H9 (cell line): ENCODE measurements at regions not wholly inside any gene's neighbourhood (a gene's known extent, or its start where the extent isn't known, plus 50 kb on each side); places are given as distances from the start of the nearest gene placed in this dataset.

ENCODE experiments used
- DNase-seq: peaks from one replicate; pipeline ENCODE4 v3.0.0-alpha.2; 2017
- H2AFZ ChIP-seq: one replicate; pipeline ENCODE4 v1.6.1; 2013; ENCODE audit warnings: mild to moderate bottlenecking, low read length, control low read depth, moderate library complexity
- H2AK5ac ChIP-seq: 2 replicates; pipeline ENCODE4 v1.6.1; 2013; ENCODE audit warnings: low read length, control low read depth, mixed read lengths; ENCODE audit not compliant: insufficient read length
- H2BK120ac ChIP-seq: one replicate; pipeline ENCODE4 v1.6.1; 2013; ENCODE audit warnings: low read depth, mild to moderate bottlenecking, low read length, control low read depth, inconsistent platforms; ENCODE audit not compliant: poor library complexity, severe bottlenecking
- H2BK12ac ChIP-seq: 2 replicates; pipeline ENCODE4 v1.6.1; 2013; ENCODE audit warnings: low read length, control low read depth, mixed read lengths, low read depth; ENCODE audit not compliant: insufficient read length
- H2BK15ac ChIP-seq: 2 replicates; pipeline ENCODE4 v1.6.1; 2013; ENCODE audit warnings: low read depth, low read length, control low read depth
- H2BK20ac ChIP-seq: one replicate; pipeline ENCODE4 v1.6.1; 2013; ENCODE audit warnings: low read depth, mild to moderate bottlenecking, low read length, control low read depth, inconsistent platforms; ENCODE audit not compliant: poor library complexity, severe bottlenecking
- H2BK5ac ChIP-seq: 2 replicates; pipeline ENCODE4 v1.6.1; 2013; ENCODE audit warnings: low read length, control low read depth, mixed read lengths; ENCODE audit not compliant: insufficient read length
- H3K14ac ChIP-seq: 2 replicates; pipeline ENCODE4 v1.6.1; 2013; ENCODE audit warnings: low read length, control low read depth; ENCODE audit not compliant: insufficient read depth
- H3K18ac ChIP-seq: 2 replicates; pipeline ENCODE4 v1.6.1; 2013; ENCODE audit warnings: low read depth, mild to moderate bottlenecking, mixed read lengths, low read length, control low read depth; ENCODE audit not compliant: insufficient read length
- H3K23ac ChIP-seq: 2 replicates; pipeline ENCODE4 v1.6.1; 2013; ENCODE audit warnings: low read length, control low read depth, mixed read lengths, low read depth; ENCODE audit not compliant: insufficient read length
- H3K23me2 ChIP-seq: 2 replicates; pipeline ENCODE4 v1.6.1; 2013; ENCODE audit warnings: low read depth, mild to moderate bottlenecking, mixed read lengths, low read length, control low read depth; ENCODE audit not compliant: insufficient read length, poor library complexity, severe bottlenecking
- H3K27ac ChIP-seq: 2 replicates; pipeline ENCODE4 v1.5.1; 2013; ENCODE audit warnings: low read length, control low read depth, mixed read lengths, low read depth; ENCODE audit not compliant: insufficient read length
- H3K27me3 ChIP-seq: 2 replicates; pipeline ENCODE4 v1.6.1; 2013; ENCODE audit warnings: low read length, control low read depth, inconsistent platforms; ENCODE audit not compliant: insufficient read depth
- H3K4ac ChIP-seq: 2 replicates; pipeline ENCODE4 v1.6.1; 2013; ENCODE audit warnings: low read depth, mild to moderate bottlenecking, control low read depth, inconsistent platforms, low read length, moderate library complexity
- H3K4me1 ChIP-seq: 2 replicates; pipeline ENCODE4 v1.6.1; 2013; ENCODE audit warnings: low read length, control low read depth, inconsistent platforms; ENCODE audit not compliant: insufficient read depth
- H3K4me2 ChIP-seq: 2 replicates; pipeline ENCODE4 v1.6.1; 2013; ENCODE audit warnings: low read length, control low read depth, mixed read lengths; ENCODE audit not compliant: insufficient read length, insufficient read depth
- H3K56ac ChIP-seq: 2 replicates; pipeline ENCODE4 v1.6.1; 2013; ENCODE audit warnings: low read depth, mild to moderate bottlenecking, mixed read lengths, low read length, control low read depth; ENCODE audit not compliant: insufficient read length
- H3K79me1 ChIP-seq: 2 replicates; pipeline ENCODE4 v1.6.1; 2013; ENCODE audit warnings: low read depth, mild to moderate bottlenecking, moderate library complexity, low read length, control low read depth, inconsistent platforms; ENCODE audit not compliant: insufficient read depth, poor library complexity, severe bottlenecking
- H3K79me2 ChIP-seq: 2 replicates; pipeline ENCODE4 v1.6.1; 2013; ENCODE audit warnings: low read length, control low read depth, inconsistent platforms; ENCODE audit not compliant: insufficient read depth
- H3K9ac ChIP-seq: 2 replicates; pipeline ENCODE4 v1.6.1; 2013; ENCODE audit warnings: low read length, control low read depth, mixed read lengths; ENCODE audit not compliant: insufficient read length; ENCODE audit errors: extremely low read depth
- H3K9me3 ChIP-seq: one replicate; pipeline ENCODE4 v1.6.1; 2013; ENCODE audit warnings: low read depth, low read length, inconsistent platforms; ENCODE audit not compliant: control insufficient read depth
- H3T11ph ChIP-seq: one replicate; pipeline ENCODE4 v1.6.1; 2013; ENCODE audit warnings: mild to moderate bottlenecking, low read length, control low read depth, inconsistent platforms
- H4K20me1 ChIP-seq: one replicate; pipeline ENCODE4 v1.6.1; 2013; ENCODE audit not compliant: control insufficient read depth, insufficient read length, insufficient read depth
- H4K5ac ChIP-seq: 2 replicates; pipeline ENCODE4 v1.6.1; 2013; ENCODE audit warnings: low read depth, mild to moderate bottlenecking, mixed read lengths, low read length, control low read depth; ENCODE audit not compliant: insufficient read length
- H4K8ac ChIP-seq: replicated peaks from 2 replicates; pipeline ENCODE4 v1.6.1; 2013; ENCODE audit warnings: low read length, control low read depth, mixed read lengths, low read depth; ENCODE audit not compliant: insufficient read length
- H4K91ac ChIP-seq: 2 replicates; pipeline ENCODE4 v1.6.1; 2013; ENCODE audit warnings: low read depth, mild to moderate bottlenecking, moderate library complexity, mixed read lengths, low read length, control low read depth; ENCODE audit not compliant: insufficient read length
- H3K27ac Mint-ChIP-seq, 3 experiments: 2 replicates in 2 of 3; 3 replicates in 1 of 3; pipeline ENCODE4 v1.8.0; 2020 to 2021; ENCODE audit warnings: mixed read lengths in 3 of 3, mild to moderate bottlenecking in 1 of 3, moderate library complexity in 1 of 3
- H3K27me3 Mint-ChIP-seq: 2 replicates; pipeline ENCODE4 v1.8.0; 2021; ENCODE audit warnings: low read depth, mild to moderate bottlenecking, moderate library complexity, mixed read lengths
- H3K36me3 Mint-ChIP-seq, 3 experiments: 2 replicates in 2 of 3; 3 replicates in 1 of 3; pipeline ENCODE4 v1.8.0; 2020 to 2021; ENCODE audit warnings: low read depth in 3 of 3, mixed read lengths in 3 of 3; ENCODE audit not compliant: insufficient read depth in 1 of 3
- H3K4me1 Mint-ChIP-seq, 2 experiments: 2 replicates each; pipeline ENCODE4 v1.8.0; 2020; ENCODE audit warnings: mixed read lengths in 2 of 2
- H3K4me3 Mint-ChIP-seq, 2 experiments: 2 replicates in 1 of 2; 3 replicates in 1 of 2; pipeline ENCODE4 v1.8.0; 2020 to 2021; ENCODE audit warnings: mild to moderate bottlenecking in 2 of 2, mixed read lengths in 2 of 2, moderate library complexity in 1 of 2
- H3K9me3 Mint-ChIP-seq, 2 experiments: 2 replicates in 1 of 2; 3 replicates in 1 of 2; pipeline ENCODE4 v1.8.0; 2020; ENCODE audit warnings: mild to moderate bottlenecking in 2 of 2, mixed read lengths in 2 of 2, moderate library complexity in 1 of 2
- WGBS: extraction: QIAGEN DNeasy Blood & Tissue Kit; methylation state at CpG from one replicate; pipeline ENCODE4 v1.1.7; 2013; ENCODE audit warnings: missing lambda C conversion rate, low lambda C conversion rate, mixed read lengths; ENCODE audit not compliant: insufficient read length; ENCODE audit errors: extremely low coverage; 5-methylcytosine and 5-hydroxymethylcytosine counted together
- TF ChIP-seq, protein P1 (sequence below): fragments of 200-600 bp; sonication (generic); conservative IDR thresholded peaks from 3 replicates; pipeline ENCODE4 v1.8.0; 2021; ENCODE audit warnings: antibody characterized with exemption, mild to moderate bottlenecking

DNA sequence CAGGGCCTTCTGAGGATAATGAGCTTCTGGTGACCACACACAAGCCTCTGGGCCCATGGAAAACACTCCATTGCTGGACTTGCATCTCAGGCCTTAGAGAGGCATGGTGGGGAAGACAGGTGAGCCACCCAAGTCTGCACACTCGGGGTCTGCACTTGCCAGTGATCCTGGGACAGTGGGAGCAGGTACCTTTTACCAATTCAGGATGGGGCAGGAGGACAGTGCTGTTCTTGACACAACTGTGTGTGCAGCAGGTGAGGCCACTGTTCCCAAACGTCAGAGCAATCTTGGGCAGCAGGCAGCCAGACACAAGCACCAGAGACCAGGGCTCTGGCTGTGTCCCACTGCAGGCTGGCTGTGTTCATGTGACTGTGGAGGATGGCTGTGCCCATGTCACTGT is 221.3 kb downstream of the ERMARD start:
- DNase-seq = peak; percentile 19
- H3K36me3 Mint-ChIP-seq = peaks cover 0 to 8% (median 4%) of the 10 kb centered on the region in 3 experiments; a peak in 4 of 7 replicates
- H3K9ac ChIP-seq = no peak overlapping the region
- H3K4ac ChIP-seq = no peak overlapping the region
- H3K79me1 ChIP-seq = no peaks in the 10 kb centered on the region
- H3K9me3 ChIP-seq = no peaks in the 10 kb centered on the region
- no peak overlapping the region for H2AK5ac ChIP-seq
- no peak overlapping the region for H2BK5ac ChIP-seq
- no peak overlapping the region for H2BK15ac ChIP-seq
- no peaks in the 10 kb centered on the region for H3K23me2 ChIP-seq
- no peak overlapping the region for H2BK20ac ChIP-seq
- no peak overlapping the region for H2BK12ac ChIP-seq
- H3T11ph ChIP-seq = no peak overlapping the region
- no peak overlapping the region for H2AFZ ChIP-seq
- no peak overlapping the region; the same call in 1 of the 2 replicates for H3K14ac ChIP-seq
- no peak overlapping the region for H3K4me3 Mint-ChIP-seq
- H3K27me3 ChIP-seq = no peaks in the 10 kb centered on the region
- H3K4me2 ChIP-seq = no peak overlapping the region
- no peak overlapping the region for H3K27ac ChIP-seq
- H3K79me2 ChIP-seq = no peaks in the 10 kb centered on the region
- no peak overlapping the region for H2BK120ac ChIP-seq
- H4K20me1 ChIP-seq = no peaks in the 10 kb centered on the region
- H3K27ac Mint-ChIP-seq = peak overlapping the region in 1 of 3 experiments; percentile 65; a peak in 1 of 7 replicates
- no peak overlapping the region for H3K56ac ChIP-seq
- no peak overlapping the region for H4K91ac ChIP-seq
- no peaks in the 10 kb centered on the region for H3K4me1 ChIP-seq
- no CpG with 5 or more reads among the region's 2 CpGs for WGBS
- H3K9me3 Mint-ChIP-seq = peaks cover 8% of the 10 kb centered on the region in 2 experiments
- H4K5ac ChIP-seq = no peak overlapping the region
- H3K23ac ChIP-seq = no peak overlapping the region
- H3K18ac ChIP-seq = no peak overlapping the region
- H4K8ac ChIP-seq = no peak overlapping the region
- H3K4me1 Mint-ChIP-seq = peaks cover 3% of the 10 kb centered on the region in 2 experiments; a peak in 3 of 4 replicates
- H3K27me3 Mint-ChIP-seq = peaks cover 6% of the 10 kb centered on the region
- TF ChIP-seq, protein P1, sequence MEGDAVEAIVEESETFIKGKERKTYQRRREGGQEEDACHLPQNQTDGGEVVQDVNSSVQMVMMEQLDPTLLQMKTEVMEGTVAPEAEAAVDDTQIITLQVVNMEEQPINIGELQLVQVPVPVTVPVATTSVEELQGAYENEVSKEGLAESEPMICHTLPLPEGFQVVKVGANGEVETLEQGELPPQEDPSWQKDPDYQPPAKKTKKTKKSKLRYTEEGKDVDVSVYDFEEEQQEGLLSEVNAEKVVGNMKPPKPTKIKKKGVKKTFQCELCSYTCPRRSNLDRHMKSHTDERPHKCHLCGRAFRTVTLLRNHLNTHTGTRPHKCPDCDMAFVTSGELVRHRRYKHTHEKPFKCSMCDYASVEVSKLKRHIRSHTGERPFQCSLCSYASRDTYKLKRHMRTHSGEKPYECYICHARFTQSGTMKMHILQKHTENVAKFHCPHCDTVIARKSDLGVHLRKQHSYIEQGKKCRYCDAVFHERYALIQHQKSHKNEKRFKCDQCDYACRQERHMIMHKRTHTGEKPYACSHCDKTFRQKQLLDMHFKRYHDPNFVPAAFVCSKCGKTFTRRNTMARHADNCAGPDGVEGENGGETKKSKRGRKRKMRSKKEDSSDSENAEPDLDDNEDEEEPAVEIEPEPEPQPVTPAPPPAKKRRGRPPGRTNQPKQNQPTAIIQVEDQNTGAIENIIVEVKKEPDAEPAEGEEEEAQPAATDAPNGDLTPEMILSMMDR = no peak
